HCT116 (cell line): ENCODE measurements at regions not wholly inside any gene's neighbourhood (a gene's known extent, or its start where the extent isn't known, plus 50 kb on each side); places are given as distances from the start of the nearest gene placed in this dataset.

Source experiments
- ATAC-seq: fragments of 200-7000 bp; cut with Tn5 transposase; 2 replicates; pipeline ENCODE4 v1.9.1; 2020; ENCODE audit warnings: mild to moderate bottlenecking, moderate library complexity
- BruUV-seq: library from RNA; stranded (reverse); fragments of 400-500 nt; replicated peaks from 2 replicates; lab custom pipeline; 2021; lab: Mats Ljungman, UMichigan
- CTCF ChIA-PET: fragments of 300-600 bp; sonication (Branson Sonifier 250); formaldehyde crosslinking; loops from one replicate; lab custom pipeline; 2021; ENCODE audit warnings: antibody characterized with exemption; lab: Charles Lee
- POLR2A ChIA-PET: fragments of 300-600, 350-600 bp; sonication (Branson Sonifier 250); formaldehyde crosslinking; loops from one replicate; lab custom pipeline; 2021; ENCODE audit warnings: antibody characterized with exemption; lab: Charles Lee
- RAD21 ChIA-PET, 2 experiments: fragments of 300-600 bp; sonication (Branson Sonifier 250); formaldehyde crosslinking; loops; one replicate each; lab custom pipeline; 2023; ENCODE audit warnings: low total read pairs in 2 of 2; ENCODE audit not compliant: uncharacterized antibody in 2 of 2, unreplicated experiment in 2 of 2, low non-redundant PET in 1 of 2; lab: Charles Lee
- DNase-seq: peaks from one replicate; pipeline ENCODE4 v3.0.0-alpha.2; 2010; ENCODE audit warnings: low read depth, low spot score
- H2AFZ ChIP-seq: fragments of 200-600 bp; shearing (Covaris generic), sonication (generic); 2 replicates; pipeline ENCODE4 v1.6.1; 2017; ENCODE audit warnings: low read depth, mixed run types, mixed read lengths, antibody characterized with exemption, low read length; ENCODE audit not compliant: poor library complexity, severe bottlenecking
- H3K27ac ChIP-seq: 2 replicates; pipeline ENCODE4 v1.5.1; 2012; ENCODE audit warnings: low read depth, low read length
- H3K27me3 ChIP-seq: fragments of 200-600 bp; sonication (generic); 2 replicates; pipeline ENCODE4 v1.6.1; 2016; ENCODE audit warnings: mixed run types, low read length, mixed read lengths; ENCODE audit not compliant: insufficient read depth
- H3K36me3 ChIP-seq, 2 experiments: fragments of 200-500 bp in 1 of 2; fragments of 200-600 bp in 1 of 2; sonication (Bioruptor generic) in 1 of 2; sonication (generic) in 1 of 2; 2 replicates each; pipeline versions ENCODE4 v1.5.1 to v1.6.1; 2014 to 2016; ENCODE audit warnings: low read length in 2 of 2, inconsistent platforms in 1 of 2, mixed read lengths in 1 of 2, mixed run types in 1 of 2; ENCODE audit not compliant: insufficient read depth in 2 of 2, control insufficient read depth in 1 of 2
- H3K4me1 ChIP-seq, 2 experiments: fragments of 200-600 bp in 1 of 2; sonication (generic) in 1 of 2; 2 replicates each; pipeline versions ENCODE4 v1.5.1 to v1.6.1; 2012 to 2017; ENCODE audit warnings: low read length in 2 of 2, inconsistent platforms in 1 of 2, mild to moderate bottlenecking in 1 of 2, mixed read lengths in 1 of 2, mixed run types in 1 of 2, moderate library complexity in 1 of 2; ENCODE audit not compliant: insufficient read depth in 2 of 2, control insufficient read depth in 1 of 2
- H3K4me2 ChIP-seq: fragments of 200-600 bp; sonication (generic); 2 replicates; pipeline ENCODE4 v1.6.1; 2017; ENCODE audit warnings: mixed run types, low read length, mixed read lengths
- H3K4me3 ChIP-seq, 2 experiments: fragments of 200-600 bp in 1 of 2; sonication (generic) in 1 of 2; replicated peaks in 1 of 2; 2 replicates each; pipeline ENCODE4 v1.5.1; 2011 to 2016; ENCODE audit warnings: low read length in 2 of 2, control low read depth in 1 of 2, low read depth in 1 of 2, mild to moderate bottlenecking in 1 of 2, mixed read lengths in 1 of 2, mixed run types in 1 of 2
- H3K79me2 ChIP-seq: fragments of 200-600 bp; sonication (generic); 2 replicates; pipeline ENCODE4 v1.6.1; 2017; ENCODE audit warnings: mild to moderate bottlenecking, mixed run types, low read length, moderate library complexity, mixed read lengths; ENCODE audit not compliant: insufficient read depth
- H3K9ac ChIP-seq: fragments of 200-600 bp; sonication (generic); 2 replicates; pipeline ENCODE4 v1.6.1; 2016; ENCODE audit warnings: low read length, mixed read lengths
- H3K9me2 ChIP-seq: fragments of 200-600 bp; sonication (generic), shearing (Covaris generic); 2 replicates; pipeline ENCODE4 v1.6.1; 2017; ENCODE audit warnings: mixed run types, mild to moderate bottlenecking, moderate library complexity; ENCODE audit not compliant: insufficient read depth
- H3K9me3 ChIP-seq, 2 experiments: fragments of 200-500 bp in 1 of 2; fragments of 200-600 bp in 1 of 2; sonication (Bioruptor generic) in 1 of 2; sonication (generic) in 1 of 2; 2 replicates each; pipeline ENCODE4 v1.6.1; 2014 to 2017; ENCODE audit warnings: low read length in 2 of 2, mixed read lengths in 2 of 2, inconsistent platforms in 1 of 2, low read depth in 1 of 2, mild to moderate bottlenecking in 1 of 2, mixed run types in 1 of 2, moderate library complexity in 1 of 2; ENCODE audit not compliant: control insufficient read depth in 1 of 2, insufficient read depth in 1 of 2
- H4K20me1 ChIP-seq: fragments of 200-600 bp; sonication (generic), shearing (Covaris generic); 2 replicates; pipeline ENCODE4 v1.6.1; 2017; ENCODE audit warnings: mixed run types, mild to moderate bottlenecking, moderate library complexity; ENCODE audit not compliant: insufficient read depth
- ATF3 ChIP-seq: IDR thresholded peaks from 2 replicates; pipeline ENCODE4 v1.6.1; 2012
- CBX3 ChIP-seq: IDR thresholded peaks from 2 replicates; pipeline ENCODE4 v1.6.1; 2012; ENCODE audit warnings: low read depth
- CEBPB ChIP-seq: IDR thresholded peaks from 2 replicates; pipeline ENCODE4 v1.6.1; 2012; ENCODE audit warnings: low read depth
- EGR1 ChIP-seq: IDR thresholded peaks from 2 replicates; pipeline ENCODE4 v1.6.1; 2012; ENCODE audit warnings: low read depth
- ELF1 ChIP-seq: IDR thresholded peaks from 2 replicates; pipeline ENCODE4 v1.6.1; 2012; ENCODE audit warnings: low read depth, borderline replicate concordance
- EZH2 ChIP-seq: fragments of 200-600 bp; sonication (generic); IDR thresholded peaks from 2 replicates; pipeline ENCODE4 v1.6.1; 2017; ENCODE audit warnings: antibody characterized with exemption, mixed run types
- MAX ChIP-seq: IDR thresholded peaks from 2 replicates; pipeline ENCODE4 v1.6.1; 2012
- POLR2A ChIP-seq: IDR thresholded peaks from 2 replicates; pipeline ENCODE4 v1.7.0; 2011; ENCODE audit warnings: borderline replicate concordance; ENCODE audit not compliant: insufficient read depth, insufficient read length; ENCODE audit errors: extremely low read depth
- SP1 ChIP-seq: IDR thresholded peaks from 2 replicates; pipeline ENCODE4 v1.6.1; 2012; ENCODE audit warnings: low read depth
- SRF ChIP-seq: IDR thresholded peaks from 2 replicates; pipeline ENCODE4 v1.6.1; 2012; ENCODE audit warnings: low read depth
- YY1 ChIP-seq: IDR thresholded peaks from 2 replicates; pipeline ENCODE4 v1.6.1; 2011; ENCODE audit warnings: low read length, low read depth, moderate library complexity, mild to moderate bottlenecking; ENCODE audit not compliant: insufficient replicate concordance; ENCODE audit errors: extremely low read depth
- ZFX ChIP-seq: fragments of 450-650 bp; IDR thresholded peaks from 2 replicates; pipeline ENCODE4 v1.6.1; 2017
- intact Hi-C: fragments of 100-400 bp; cut with micrococcal nuclease; formaldehyde crosslinking; loops from 2 replicates; pipeline ENCODE4 v1.10.0; 2022

GRCh38 chr9:26462213-26462612, 430.4 kb downstream of the CAAP1 start (continued):
- TF ChIP-seq ELF1 (no peak), SRF (no peak), ATF3 (no peak), CBX3 (no peak), YY1 (no peak)
- TF ChIP-seq, all 23 proteins: peak for 0

- no TSS peak for BruUV-seq
These were observed 432.0 kb downstream of the CAAP1 start for GRCh38 chr9:26460624-26461023.

GRCh38 chr9:26459959-26460358, 432.6 kb downstream of the CAAP1 start:
- Histone ChIP-seq H3K4me3 (no peak overlapping the region), H3K79me2 (no peaks in the 10 kb centered on the region), H3K9me3 (peaks cover 0 to 18% of the 10 kb centered on the region in 2 experiments; a peak in 2 of 4 replicates), H3K27ac (no peak overlapping the region), H4K20me1 (no peaks in the 10 kb centered on the region), H3K9me2 (no peaks in the 10 kb centered on the region), H3K9ac (no peak overlapping the region), H3K4me1 (no peaks in the 10 kb centered on the region), H3K4me2 (no peak overlapping the region), H3K27me3 (no peaks in the 10 kb centered on the region), H2AFZ (no peak overlapping the region), H3K36me3 (no peaks in the 10 kb centered on the region)
- intact Hi-C loops: no loop called here
- DNase-seq (no peak), ATAC-seq (no peak)
- BruUV-seq: no TSS peak
- RAD21 ChIA-PET: no interaction called here
- TF ChIP-seq ZFX: no peak
- no peak for TF ChIP-seq EGR1
- TF ChIP-seq SRF: no peak
- POLR2A ChIA-PET: no interaction called here
- CTCF ChIA-PET: no interaction called here

More at GRCh38 chr9:26460624-26461023, 432.0 kb downstream of the CAAP1 start:
- H3K36me3 ChIP-seq: no peaks in the 10 kb centered on the region
- no peak overlapping the region for H3K4me2 ChIP-seq
- CTCF ChIA-PET: no interaction called here
- no peak overlapping the region for H3K9ac ChIP-seq
- no peaks in the 10 kb centered on the region for H3K79me2 ChIP-seq
- no peaks in the 10 kb centered on the region for H4K20me1 ChIP-seq
- H3K27me3 ChIP-seq: no peaks in the 10 kb centered on the region
- H3K9me3 ChIP-seq: peaks cover 0 to 18% of the 10 kb centered on the region in 2 experiments; a peak in 2 of 4 replicates
- no peaks in the 10 kb centered on the region for H3K9me2 ChIP-seq
- RAD21 ChIA-PET: no interaction called here
- no peak overlapping the region for H2AFZ ChIP-seq
- no peak overlapping the region for H3K27ac ChIP-seq
- POLR2A ChIA-PET: no interaction called here
- DNase-seq: no peak
- H3K4me3 ChIP-seq: no peak overlapping the region
- no peak for ATAC-seq
- intact Hi-C loops: no loop called here
- TF ChIP-seq SP1: no peak
- no peak for TF ChIP-seq YY1
- TF ChIP-seq ELF1: no peak
- no peak for TF ChIP-seq CEBPB
- no peak for TF ChIP-seq POLR2A
- no peak for TF ChIP-seq MAX
- TF ChIP-seq EZH2: no peak
- H3K4me1 ChIP-seq: no peaks in the 10 kb centered on the region
